SK-N-SH (cell line): ENCODE measurements at regions not wholly inside any gene's neighbourhood (a gene's known extent, or its start where the extent isn't known, plus 50 kb on each side); places are given as distances from the start of the nearest gene placed in this dataset.

Source experiments
- EP300 ChIP-seq, 2 experiments: IDR thresholded peaks; 2 replicates each; pipeline versions ENCODE4 v1.4.0 to v1.6.1; 2012; ENCODE audit warnings: borderline replicate concordance in 1 of 2, low read depth in 1 of 2, low read length in 1 of 2
- EZH2phosphoT487 ChIP-seq: fragments of 200-600 bp; sonication (generic); IDR thresholded peaks from 2 replicates; pipeline ENCODE4 v1.6.1; 2017; ENCODE audit warnings: low read depth, mixed run types, mild to moderate bottlenecking, antibody characterized with exemption, moderate library complexity, borderline replicate concordance
- GATA2 ChIP-seq: sonication (generic); formaldehyde crosslinking; IDR thresholded peaks from 2 replicates; pipeline ENCODE4 v1.5.0; 2020; ENCODE audit warnings: mild to moderate bottlenecking, missing genetic modification reagents
- NFIC ChIP-seq: IDR thresholded peaks from 2 replicates; pipeline ENCODE4 v1.4.0; 2012; ENCODE audit warnings: borderline replicate concordance
- NRF1 ChIP-seq: IDR thresholded peaks from 2 replicates; pipeline ENCODE4 v1.6.1; 2012; ENCODE audit warnings: low read depth, mild to moderate bottlenecking, low read length
- POLR2AphosphoS5 ChIP-seq: IDR thresholded peaks from 2 replicates; pipeline ENCODE4 v1.6.1; 2012; ENCODE audit warnings: low read depth, low read length
- RCOR1 ChIP-seq: fragments of 150-350 bp; IDR thresholded peaks from 2 replicates; pipeline ENCODE4 v1.6.1; 2017; ENCODE audit warnings: antibody characterized with exemption, low read length
- TCF12 ChIP-seq: IDR thresholded peaks from 2 replicates; pipeline ENCODE4 v1.4.0; 2012
- YY1 ChIP-seq: IDR thresholded peaks from 2 replicates; pipeline ENCODE4 v1.4.0; 2012; ENCODE audit warnings: low read depth, mild to moderate bottlenecking
- TF ChIP-seq, protein P1 (sequence below): fragments of 200-600 bp; sonication (generic); IDR thresholded peaks from 2 replicates; pipeline ENCODE4 v1.6.1; 2017; ENCODE audit warnings: antibody characterized with exemption, mild to moderate bottlenecking, moderate library complexity
- TF ChIP-seq, protein P2 (sequence below): fragments of 150-350 bp; IDR thresholded peaks from 2 replicates; pipeline ENCODE4 v1.6.1; 2016; ENCODE audit warnings: mild to moderate bottlenecking, low read depth, low read length
- TF ChIP-seq, protein P3 (sequence below): IDR thresholded peaks from 2 replicates; pipeline ENCODE4 v1.4.0; 2012; ENCODE audit warnings: low read depth
- TF ChIP-seq, protein P4 (sequence below): fragments of 150-350 bp; IDR thresholded peaks from 2 replicates; pipeline ENCODE4 v1.6.1; 2017; ENCODE audit warnings: antibody characterized with exemption, low read length, low read depth, borderline replicate concordance

DNA sequence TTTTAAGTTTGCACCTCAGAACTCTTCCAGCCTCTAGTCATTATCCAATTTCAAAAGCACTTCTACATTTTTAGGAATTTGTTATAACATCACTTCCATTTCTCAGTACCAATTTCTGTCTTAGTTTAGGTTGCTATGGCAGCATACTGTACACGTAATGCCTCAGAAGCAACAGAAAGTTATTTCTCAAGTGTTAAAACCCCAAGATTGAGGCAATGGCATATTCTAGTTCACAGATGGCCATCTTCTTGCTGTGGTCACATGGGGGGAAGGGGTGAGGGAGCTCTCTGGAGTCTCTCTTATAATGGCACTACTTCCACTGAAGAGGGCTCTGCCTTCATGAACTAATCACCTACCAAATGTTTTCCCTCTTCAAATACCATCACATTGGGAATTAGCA is 220.3 kb upstream of the CTSO start:
- TF ChIP-seq, protein P1, sequence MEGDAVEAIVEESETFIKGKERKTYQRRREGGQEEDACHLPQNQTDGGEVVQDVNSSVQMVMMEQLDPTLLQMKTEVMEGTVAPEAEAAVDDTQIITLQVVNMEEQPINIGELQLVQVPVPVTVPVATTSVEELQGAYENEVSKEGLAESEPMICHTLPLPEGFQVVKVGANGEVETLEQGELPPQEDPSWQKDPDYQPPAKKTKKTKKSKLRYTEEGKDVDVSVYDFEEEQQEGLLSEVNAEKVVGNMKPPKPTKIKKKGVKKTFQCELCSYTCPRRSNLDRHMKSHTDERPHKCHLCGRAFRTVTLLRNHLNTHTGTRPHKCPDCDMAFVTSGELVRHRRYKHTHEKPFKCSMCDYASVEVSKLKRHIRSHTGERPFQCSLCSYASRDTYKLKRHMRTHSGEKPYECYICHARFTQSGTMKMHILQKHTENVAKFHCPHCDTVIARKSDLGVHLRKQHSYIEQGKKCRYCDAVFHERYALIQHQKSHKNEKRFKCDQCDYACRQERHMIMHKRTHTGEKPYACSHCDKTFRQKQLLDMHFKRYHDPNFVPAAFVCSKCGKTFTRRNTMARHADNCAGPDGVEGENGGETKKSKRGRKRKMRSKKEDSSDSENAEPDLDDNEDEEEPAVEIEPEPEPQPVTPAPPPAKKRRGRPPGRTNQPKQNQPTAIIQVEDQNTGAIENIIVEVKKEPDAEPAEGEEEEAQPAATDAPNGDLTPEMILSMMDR: no peak
- TF ChIP-seq POLR2AphosphoS5 (no peak), YY1 (no peak), GATA2 (CRISPR knock-in tag) (no peak), EP300 (IDR thresholded peaks at IDR 0.05; ENCODE audit: borderline replicate concordance in 1 of 2, low read depth in 1 of 2, low read length in 1 of 2) (no peak), EZH2phosphoT487 (no peak), NFIC (no peak), TCF12 (no peak), NRF1 (no peak), RCOR1 (no peak)
- TF ChIP-seq, protein P2, sequence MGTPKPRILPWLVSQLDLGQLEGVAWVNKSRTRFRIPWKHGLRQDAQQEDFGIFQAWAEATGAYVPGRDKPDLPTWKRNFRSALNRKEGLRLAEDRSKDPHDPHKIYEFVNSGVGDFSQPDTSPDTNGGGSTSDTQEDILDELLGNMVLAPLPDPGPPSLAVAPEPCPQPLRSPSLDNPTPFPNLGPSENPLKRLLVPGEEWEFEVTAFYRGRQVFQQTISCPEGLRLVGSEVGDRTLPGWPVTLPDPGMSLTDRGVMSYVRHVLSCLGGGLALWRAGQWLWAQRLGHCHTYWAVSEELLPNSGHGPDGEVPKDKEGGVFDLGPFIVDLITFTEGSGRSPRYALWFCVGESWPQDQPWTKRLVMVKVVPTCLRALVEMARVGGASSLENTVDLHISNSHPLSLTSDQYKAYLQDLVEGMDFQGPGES: no peak
- TF ChIP-seq, protein P3, sequence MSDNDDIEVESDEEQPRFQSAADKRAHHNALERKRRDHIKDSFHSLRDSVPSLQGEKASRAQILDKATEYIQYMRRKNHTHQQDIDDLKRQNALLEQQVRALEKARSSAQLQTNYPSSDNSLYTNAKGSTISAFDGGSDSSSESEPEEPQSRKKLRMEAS: no peak
- TF ChIP-seq, protein P4, sequence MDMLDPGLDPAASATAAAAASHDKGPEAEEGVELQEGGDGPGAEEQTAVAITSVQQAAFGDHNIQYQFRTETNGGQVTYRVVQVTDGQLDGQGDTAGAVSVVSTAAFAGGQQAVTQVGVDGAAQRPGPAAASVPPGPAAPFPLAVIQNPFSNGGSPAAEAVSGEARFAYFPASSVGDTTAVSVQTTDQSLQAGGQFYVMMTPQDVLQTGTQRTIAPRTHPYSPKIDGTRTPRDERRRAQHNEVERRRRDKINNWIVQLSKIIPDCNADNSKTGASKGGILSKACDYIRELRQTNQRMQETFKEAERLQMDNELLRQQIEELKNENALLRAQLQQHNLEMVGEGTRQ: no peak
